ENCODE measurements at regions not wholly inside any gene's neighbourhood (a gene's known extent, or its start where the extent isn't known, plus 50 kb on each side); places are given as distances from the start of the nearest gene placed in this dataset.

GRCh38 chr4:160373911-160374310 lies 1271.0 kb downstream of the RAPGEF2 start:
- no peak overlapping the region for H3K4me3 ChIP-seq (ENCODE audit: low read depth, poor library complexity, severe bottlenecking)
- WGBS, 2 donors = 91 to 94% methylated on average over 2 of the region's 2 CpGs
- no peak for TF ChIP-seq POLR2A (IDR thresholded peaks at IDR 0.05)
- TF ChIP-seq CTCF (IDR thresholded peaks at IDR 0.05) = no peak
- intact Hi-C loops (cut with DNase I; ENCODE audit: low total_unique reads) = no loop called here
- no peak for DNase-seq (ENCODE audit: low spot score in 2 of 2)

- WGBS, 2 donors = 88 to 93% methylated on average over 2 of the region's 2 CpGs
- TF ChIP-seq POLR2A (IDR thresholded peaks at IDR 0.05) (no peak), CTCF (IDR thresholded peaks at IDR 0.05) (no peak)
- DNase-seq (ENCODE audit: low spot score in 2 of 2) = no peak
These were observed 1273.0 kb downstream of the RAPGEF2 start for GRCh38 chr4:160375772-160376452.

GRCh38 chr4:160386846-160387245 lies 1284.0 kb downstream of the RAPGEF2 start:
- intact Hi-C loops (cut with DNase I; ENCODE audit: low total_unique reads) = no loop called here

More at GRCh38 chr4:160375772-160376452, 1273.0 kb downstream of the RAPGEF2 start:
- no peak overlapping the region for H3K4me3 ChIP-seq (ENCODE audit: low read depth, poor library complexity, severe bottlenecking)
- intact Hi-C loops (cut with DNase I; ENCODE audit: low total_unique reads) = no loop called here

GRCh38 chr4:160399826-160400225 lies 1296.9 kb downstream of the RAPGEF2 start:
- WGBS, 2 donors = 39 to 51% methylated on average over 3 of the region's 3 CpGs
- intact Hi-C loops (cut with DNase I; ENCODE audit: low total_unique reads) = no loop called here
- H3K4me3 ChIP-seq (ENCODE audit: low read depth, poor library complexity, severe bottlenecking) = no peak overlapping the region
- no peak for DNase-seq (ENCODE audit: low spot score in 2 of 2)
- TF ChIP-seq CTCF (IDR thresholded peaks at IDR 0.05) (no peak), POLR2A (IDR thresholded peaks at IDR 0.05) (no peak)

More at GRCh38 chr4:160386846-160387245, 1284.0 kb downstream of the RAPGEF2 start:
- no peak for TF ChIP-seq POLR2A (IDR thresholded peaks at IDR 0.05)
- no peak for TF ChIP-seq CTCF (IDR thresholded peaks at IDR 0.05)
- no peak overlapping the region for H3K4me3 ChIP-seq (ENCODE audit: low read depth, poor library complexity, severe bottlenecking)
- DNase-seq (ENCODE audit: low spot score in 2 of 2) = no peak

GRCh38 chr4:160403081-160403480 lies 1300.2 kb downstream of the RAPGEF2 start:
- intact Hi-C loops (cut with DNase I; ENCODE audit: low total_unique reads) = no loop called here
- no peak for DNase-seq (ENCODE audit: low spot score in 2 of 2)
- WGBS, 2 donors = 80 to 81% methylated on average over 2 of the region's 2 CpGs
- TF ChIP-seq CTCF (IDR thresholded peaks at IDR 0.05) (no peak), POLR2A (IDR thresholded peaks at IDR 0.05) (no peak)
- no peak overlapping the region for H3K4me3 ChIP-seq (ENCODE audit: low read depth, poor library complexity, severe bottlenecking)

All from lower leg skin (tissue), 4 donors.